NOMO-1 treated with dmso at 0.1 percent for 144 hours (cell line): ENCODE measurements at regions not wholly inside any gene's neighbourhood (a gene's known extent, or its start where the extent isn't known, plus 50 kb on each side); places are given as distances from the start of the nearest gene placed in this dataset.

Source experiments
- DNase-seq: peaks from one replicate; lab custom pipeline; 2025; ENCODE audit not compliant: unreplicated experiment; lab: John Stamatoyannopoulos, UW

- DNase-seq: no peak
These were observed 52.5 kb upstream of the CCN2 start for GRCh38 chr6:132003516-132004178.
